ENCODE measurements at regions not wholly inside any gene's neighbourhood (a gene's known extent, or its start where the extent isn't known, plus 50 kb on each side); places are given as distances from the start of the nearest gene placed in this dataset.
"Not testable (repeated sequence)": the region's sequence is repeated elsewhere in the genome, so short reads cannot be mapped to it uniquely, and the experiment has no call there.

DNA sequence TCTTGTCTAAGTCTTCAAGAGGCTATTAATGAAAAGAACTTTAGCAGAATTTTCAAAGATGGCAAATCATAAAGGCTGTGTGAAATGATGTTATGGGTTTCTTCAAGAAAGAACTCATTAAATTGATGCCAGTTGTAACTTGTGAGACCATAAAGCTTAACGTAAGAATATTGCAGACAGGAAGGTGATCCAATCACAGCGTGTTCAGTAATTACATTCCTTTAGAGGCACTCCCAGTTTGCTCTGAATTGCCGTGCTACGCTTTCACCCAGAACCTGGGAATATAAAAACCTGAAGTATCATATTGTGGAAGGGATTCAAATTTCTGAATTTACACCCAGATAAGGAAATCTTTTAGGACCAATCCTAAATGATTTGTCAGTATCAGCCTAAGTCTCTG is 64.1 kb upstream of the ITGB1 start:
- peak overlapping the region; percentile 48 for H3K4me3 ChIP-seq
- H3K27ac ChIP-seq: peak overlapping the region; percentile 36; the same call in 1 of the 2 replicates
- no peaks in the 10 kb centered on the region for H3K9me3 ChIP-seq (ENCODE audit: low read depth, low read length)
- TF ChIP-seq FOXP2 (optimal IDR thresholded peaks at IDR 0.05; ENCODE audit: control extremely low read depth, extremely low read length, insufficient read depth) (no peak), EZH2 (IDR thresholded peaks at IDR 0.05) (no peak), POLR2AphosphoS5 (IDR thresholded peaks at IDR 0.05; ENCODE audit: borderline replicate concordance, low read depth, low read length) (no peak)
- H3K36me3 ChIP-seq (ENCODE audit: insufficient read depth, low read length): no peaks in the 10 kb centered on the region
- DNase-seq (ENCODE audit: low read depth, low spot score): no peak
- H3K9ac ChIP-seq (ENCODE audit: insufficient read length): no peak overlapping the region

DNA sequence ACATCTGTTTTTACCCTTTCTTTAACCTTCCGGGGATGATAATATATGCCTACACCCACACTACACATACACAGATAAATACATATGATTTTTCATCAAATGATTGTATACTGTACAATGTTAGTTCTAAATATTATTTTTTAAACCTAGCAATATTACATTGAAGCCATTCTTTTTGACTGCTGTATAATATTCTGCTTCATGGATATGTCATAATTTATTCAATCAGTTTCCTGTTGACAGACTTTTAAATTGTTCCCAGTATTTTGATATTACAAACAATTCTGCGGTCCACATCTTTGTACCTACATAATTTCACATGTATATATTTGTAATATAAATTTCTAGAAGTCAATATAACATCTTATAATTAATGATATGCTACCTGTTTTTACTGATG is 59.0 kb upstream of the ITGB1 start:
- H3K9ac ChIP-seq (ENCODE audit: insufficient read length): no peak overlapping the region
- no peak overlapping the region for H3K4me3 ChIP-seq
- no peak for DNase-seq (ENCODE audit: low read depth, low spot score)
- H3K27ac ChIP-seq: no peak overlapping the region
- TF ChIP-seq POLR2AphosphoS5 (IDR thresholded peaks at IDR 0.05; ENCODE audit: borderline replicate concordance, low read depth, low read length) (no peak), FOXP2 (optimal IDR thresholded peaks at IDR 0.05; ENCODE audit: control extremely low read depth, extremely low read length, insufficient read depth) (no peak), EZH2 (IDR thresholded peaks at IDR 0.05) (no peak)
- no peaks in the 10 kb centered on the region for H3K36me3 ChIP-seq (ENCODE audit: insufficient read depth, low read length)
- no peaks in the 10 kb centered on the region for H3K9me3 ChIP-seq (ENCODE audit: low read depth, low read length)

DNA sequence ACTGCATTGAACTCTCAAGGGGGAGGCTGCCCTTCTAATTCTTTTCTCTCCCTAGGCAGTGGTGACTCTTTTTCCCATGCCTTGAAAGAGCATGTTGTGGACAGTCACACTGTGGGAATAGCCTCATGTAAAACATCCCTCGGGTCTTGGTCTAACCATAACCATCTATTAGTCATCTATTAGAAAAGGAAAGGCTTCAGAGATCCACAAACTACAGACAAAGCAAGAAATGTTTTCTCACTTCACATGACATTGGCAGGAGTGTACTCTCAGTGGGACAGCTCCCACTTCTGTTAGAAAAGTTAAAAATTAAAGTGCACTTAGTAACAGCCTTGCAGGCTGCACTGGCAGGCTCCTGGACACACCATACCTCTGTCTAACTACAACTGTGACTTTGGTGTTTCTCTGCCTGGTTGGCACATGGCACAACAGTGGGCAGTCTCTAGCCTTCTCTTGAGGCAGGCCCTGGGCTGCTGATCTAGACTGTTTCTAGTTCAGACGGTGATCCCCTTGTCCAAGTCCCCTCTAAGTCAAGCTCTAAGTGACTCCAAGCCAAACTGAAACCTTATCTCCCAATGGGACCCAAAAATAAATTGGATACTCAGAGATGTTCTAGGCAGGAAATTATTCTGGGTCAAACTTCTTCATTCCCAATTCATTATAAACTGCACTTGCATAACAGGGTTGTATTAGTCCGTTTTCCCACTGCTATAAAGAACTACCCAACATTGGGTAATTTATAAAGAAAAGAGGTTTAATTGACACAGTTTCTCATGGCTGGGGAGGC is 57.9 kb upstream of the ITGB1 start:
- Histone ChIP-seq H3K9me3 (ENCODE audit: low read depth, low read length) (no peaks in the 10 kb centered on the region), H3K4me3 (no peak overlapping the region), H3K9ac (ENCODE audit: insufficient read length) (no peak overlapping the region), H3K36me3 (ENCODE audit: insufficient read depth, low read length) (no peaks in the 10 kb centered on the region), H3K27ac (no peak overlapping the region)
- no peak for DNase-seq (ENCODE audit: low read depth, low spot score)
- TF ChIP-seq FOXP2 (optimal IDR thresholded peaks at IDR 0.05; ENCODE audit: control extremely low read depth, extremely low read length, insufficient read depth) (no peak), EZH2 (IDR thresholded peaks at IDR 0.05) (no peak), POLR2AphosphoS5 (IDR thresholded peaks at IDR 0.05; ENCODE audit: borderline replicate concordance, low read depth, low read length) (no peak)

GRCh38 chr10:33013331-33013730 is 55.3 kb upstream of the ITGB1 start:
- DNase-seq (ENCODE audit: low read depth, low spot score); H3K9ac ChIP-seq (ENCODE audit: insufficient read length); H3K9me3 ChIP-seq (ENCODE audit: low read depth, low read length); H3K4me3 ChIP-seq; H3K36me3 ChIP-seq (ENCODE audit: insufficient read depth, low read length); H3K27ac ChIP-seq: not testable (repeated sequence)

GRCh38 chr10:33012306-33012705 is 54.3 kb upstream of the ITGB1 start:
- Histone ChIP-seq H3K4me3 (no peak overlapping the region), H3K27ac (no peak overlapping the region), H3K36me3 (ENCODE audit: insufficient read depth, low read length) (no peaks in the 10 kb centered on the region), H3K9me3 (ENCODE audit: low read depth, low read length) (no peaks in the 10 kb centered on the region), H3K9ac (ENCODE audit: insufficient read length) (no peak overlapping the region)
- DNase-seq (ENCODE audit: low read depth, low spot score): no peak
- TF ChIP-seq POLR2AphosphoS5 (IDR thresholded peaks at IDR 0.05; ENCODE audit: borderline replicate concordance, low read depth, low read length): no peak
- no peak for TF ChIP-seq EZH2 (IDR thresholded peaks at IDR 0.05)
- no peak for TF ChIP-seq FOXP2 (optimal IDR thresholded peaks at IDR 0.05; ENCODE audit: control extremely low read depth, extremely low read length, insufficient read depth)

DNA sequence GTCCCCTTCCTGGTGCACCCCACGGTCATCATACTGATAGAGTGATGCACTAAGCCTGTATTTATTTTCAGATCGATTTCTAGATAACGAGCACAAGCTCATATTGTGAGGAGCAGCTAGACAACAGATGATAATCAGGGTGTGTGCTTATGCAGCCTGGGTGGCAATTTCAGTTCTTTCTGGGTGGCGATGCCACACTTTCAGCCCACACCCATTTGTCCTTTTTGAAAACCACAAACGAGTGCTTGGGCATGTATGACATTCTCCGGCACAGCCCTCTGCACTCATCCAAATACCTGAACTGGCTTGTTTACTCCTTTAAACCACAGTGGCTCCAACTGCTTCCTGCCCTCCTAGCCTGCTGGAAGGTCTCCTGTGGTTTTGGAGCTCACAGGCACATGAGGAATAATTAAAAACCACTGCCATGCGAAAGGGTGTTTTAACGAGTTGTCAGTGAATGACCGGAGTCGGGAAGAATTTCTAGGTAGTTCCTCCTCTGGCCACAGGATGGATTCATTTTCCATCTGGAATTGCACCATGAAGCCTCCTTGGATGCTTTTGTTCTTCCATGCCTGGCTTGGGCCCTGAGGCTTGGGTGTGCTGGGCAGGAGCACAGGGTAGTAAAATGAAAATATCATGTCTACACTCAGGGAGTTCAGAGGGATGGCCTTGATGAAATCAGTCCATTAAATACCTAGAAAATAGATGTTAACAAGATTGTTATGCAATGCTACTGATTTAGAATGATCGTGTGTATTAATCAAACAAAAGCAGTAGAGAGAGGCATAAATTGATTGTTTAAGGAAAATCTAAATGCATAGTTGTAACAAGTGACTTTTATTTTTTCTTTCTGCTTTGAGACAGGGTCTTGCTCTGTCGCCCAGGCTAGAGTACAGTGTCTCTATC is 52.4 kb upstream of the ITGB1 start:
- H3K9ac ChIP-seq (ENCODE audit: insufficient read length): no peak overlapping the region
- no peak for DNase-seq (ENCODE audit: low read depth, low spot score)
- no peak overlapping the region for H3K4me3 ChIP-seq
- no peaks in the 10 kb centered on the region for H3K9me3 ChIP-seq (ENCODE audit: low read depth, low read length)
- no peak overlapping the region for H3K27ac ChIP-seq
- no peaks in the 10 kb centered on the region for H3K36me3 ChIP-seq (ENCODE audit: insufficient read depth, low read length)
- TF ChIP-seq POLR2AphosphoS5 (IDR thresholded peaks at IDR 0.05; ENCODE audit: borderline replicate concordance, low read depth, low read length): no peak
- TF ChIP-seq FOXP2 (optimal IDR thresholded peaks at IDR 0.05; ENCODE audit: control extremely low read depth, extremely low read length, insufficient read depth): no peak
- no peak for TF ChIP-seq EZH2 (IDR thresholded peaks at IDR 0.05)

- Histone ChIP-seq H3K9me3 (ENCODE audit: low read depth, low read length) (no peaks in the 10 kb centered on the region), H3K4me3 (peak overlapping the region; percentile 45; the same call in 1 of the 2 replicates), H3K27ac (0 out of 2 replicates have a peak overlapping the region, but pooled peaks have one; percentile 13), H3K9ac (ENCODE audit: insufficient read length) (no peak overlapping the region), H3K36me3 (ENCODE audit: insufficient read depth, low read length) (no peaks in the 10 kb centered on the region)
- no peak for DNase-seq (ENCODE audit: low read depth, low spot score)
- TF ChIP-seq POLR2AphosphoS5 (IDR thresholded peaks at IDR 0.05; ENCODE audit: borderline replicate concordance, low read depth, low read length) (no peak), EZH2 (IDR thresholded peaks at IDR 0.05) (no peak), FOXP2 (optimal IDR thresholded peaks at IDR 0.05; ENCODE audit: control extremely low read depth, extremely low read length, insufficient read depth) (no peak)
Measured at GRCh38 chr10:33009244-33010131, 51.5 kb upstream of the ITGB1 start.

Data from SK-N-MC (cell line).